ENCODE measurements at regions not wholly inside any gene's neighbourhood (a gene's known extent, or its start where the extent isn't known, plus 50 kb on each side); places are given as distances from the start of the nearest gene placed in this dataset.

DNA sequence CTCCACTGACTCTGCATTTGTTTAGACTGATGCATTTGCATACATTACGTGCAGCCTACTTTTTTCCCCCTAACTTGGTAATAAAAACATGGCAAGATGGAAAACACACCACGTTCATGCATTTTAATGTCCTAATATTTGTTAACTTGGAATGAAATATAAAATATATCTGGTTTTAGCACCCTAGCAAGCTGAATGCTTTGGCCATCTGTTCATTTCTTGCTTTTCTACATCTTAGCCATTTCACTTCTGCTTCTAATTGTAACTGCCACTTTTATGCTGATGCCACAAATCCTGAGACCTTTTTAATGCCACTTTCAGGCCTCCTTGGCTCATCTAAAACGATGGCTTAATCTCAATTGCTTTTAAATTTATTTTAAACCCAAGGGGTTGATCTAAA lies 177.7 kb upstream of the RASSF8 start:
- no peaks in the 10 kb centered on the region for H3K36me3 ChIP-seq
- no peaks in the 10 kb centered on the region for H3K27me3 ChIP-seq
- intact Hi-C loops (cut with DNase I): no loop called here
- WGBS, 2 donors: 71 to 83% methylated on average over 3 of the region's 3 CpGs
- H3K27ac ChIP-seq: no peak overlapping the region
- TF ChIP-seq POLR2A (IDR thresholded peaks at IDR 0.05) (no peak), CTCF (IDR thresholded peaks at IDR 0.05) (no peak)
- H3K4me3 ChIP-seq: no peak overlapping the region
- no peaks in the 10 kb centered on the region for H3K4me1 ChIP-seq
- no peaks in the 10 kb centered on the region for H3K9me3 ChIP-seq
- DNase-seq: no peak

GRCh38 chr12:25781232-25781631 lies 177.2 kb upstream of the RASSF8 start:
- H3K4me1 ChIP-seq: no peaks in the 10 kb centered on the region
- no peak for DNase-seq
- no peaks in the 10 kb centered on the region for H3K27me3 ChIP-seq
- no peaks in the 10 kb centered on the region for H3K9me3 ChIP-seq
- no peak overlapping the region for H3K4me3 ChIP-seq
- H3K36me3 ChIP-seq: no peaks in the 10 kb centered on the region
- H3K27ac ChIP-seq: no peak overlapping the region
- 82 to 84% methylated on average over 4 of the region's 4 CpGs for WGBS, 2 donors
- TF ChIP-seq CTCF (IDR thresholded peaks at IDR 0.05) (no peak), POLR2A (IDR thresholded peaks at IDR 0.05) (no peak)
- intact Hi-C loops (cut with DNase I): no loop called here

GRCh38 chr12:25783566-25783965 lies 174.9 kb upstream of the RASSF8 start:
- intact Hi-C loops (cut with DNase I): no loop called here
- Histone ChIP-seq H3K4me1 (no peaks in the 10 kb centered on the region), H3K9me3 (no peaks in the 10 kb centered on the region), H3K36me3 (no peaks in the 10 kb centered on the region), H3K27me3 (no peaks in the 10 kb centered on the region), H3K4me3 (no peak overlapping the region), H3K27ac (no peak overlapping the region)
- 84 to 86% methylated on average over 5 of the region's 5 CpGs for WGBS, 2 donors
- no peak for TF ChIP-seq POLR2A (IDR thresholded peaks at IDR 0.05)
- TF ChIP-seq CTCF (IDR thresholded peaks at IDR 0.05): no peak
- DNase-seq: no peak

- Histone ChIP-seq H3K4me1 (peaks cover 0 to 8% (median 0%) of the 10 kb centered on the region in 3 donors), H3K27me3 (no peaks in the 10 kb centered on the region), H3K9me3 (no peaks in the 10 kb centered on the region), H3K4me3 (no peak overlapping the region), H3K27ac (no peak overlapping the region), H3K36me3 (no peaks in the 10 kb centered on the region)
- intact Hi-C loops (cut with DNase I): no loop called here
- no peak for DNase-seq
- TF ChIP-seq CTCF (IDR thresholded peaks at IDR 0.05): no peak
- TF ChIP-seq POLR2A (IDR thresholded peaks at IDR 0.05): no peak
- WGBS, 2 donors: 82 to 89% methylated on average over 3 to 7 of the region's 7 CpGs
Observed at GRCh38 chr12:25784669-25785068, 173.8 kb upstream of the RASSF8 start.

GRCh38 chr12:25785134-25785533 lies 173.3 kb upstream of the RASSF8 start:
- H3K27ac ChIP-seq: no peak overlapping the region
- H3K27me3 ChIP-seq: no peaks in the 10 kb centered on the region
- DNase-seq: no peak
- H3K9me3 ChIP-seq: no peaks in the 10 kb centered on the region
- H3K4me1 ChIP-seq: peaks cover 0 to 13% (median 0%) of the 10 kb centered on the region in 3 donors
- WGBS, 2 donors: 25 to 63% methylated on average over 3 to 4 of the region's 4 CpGs
- no peak overlapping the region for H3K4me3 ChIP-seq
- TF ChIP-seq POLR2A (IDR thresholded peaks at IDR 0.05): no peak
- no peak for TF ChIP-seq CTCF (IDR thresholded peaks at IDR 0.05)
- intact Hi-C loops (cut with DNase I): no loop called here
- no peaks in the 10 kb centered on the region for H3K36me3 ChIP-seq

All from esophagus squamous epithelium (tissue), 5 donors.